HG02642 (cell line): ENCODE measurements at regions not wholly inside any gene's neighbourhood (a gene's known extent, or its start where the extent isn't known, plus 50 kb on each side); places are given as distances from the start of the nearest gene placed in this dataset.
"Not testable (repeated sequence)": the region's sequence is repeated elsewhere in the genome, so short reads cannot be mapped to it uniquely, and the experiment has no call there.

ENCODE experiments used
- ATAC-seq: cut with Tn5 transposase; IDR thresholded peaks from one replicate; pipeline ENCODE4 v1.9.1; 2021; ENCODE audit warnings: mild to moderate bottlenecking; ENCODE audit not compliant: unreplicated experiment, poor library complexity

DNA sequence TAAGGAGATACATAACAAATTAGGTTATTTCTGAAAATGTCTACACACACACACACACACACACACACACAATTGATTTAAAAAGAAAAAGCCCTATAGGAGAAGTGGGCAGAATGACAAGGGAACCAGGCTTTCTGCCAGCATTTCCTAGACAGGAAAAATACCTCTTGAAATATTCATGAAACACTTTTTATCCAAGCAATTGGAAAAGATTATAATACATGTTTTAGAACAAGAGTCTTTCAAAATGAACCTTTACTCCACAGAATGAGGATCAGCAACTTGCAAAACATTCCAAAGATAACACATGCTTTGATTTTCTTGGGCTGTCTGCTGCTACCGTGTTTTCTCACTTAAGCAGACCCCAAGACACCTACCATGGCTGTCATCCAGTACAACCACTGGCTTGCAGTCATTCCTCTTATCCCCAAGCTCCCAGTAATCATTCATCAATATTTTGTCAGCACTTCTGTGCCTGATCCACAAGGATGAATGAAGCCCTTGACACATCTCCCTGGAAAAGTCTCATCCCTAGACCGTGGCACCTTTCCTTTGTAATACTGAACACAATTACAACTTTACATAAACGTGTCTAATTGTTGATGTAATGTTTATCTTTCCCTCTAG lies 717.1 kb upstream of the ZNF608 start:
- ATAC-seq, result no peak

DNA sequence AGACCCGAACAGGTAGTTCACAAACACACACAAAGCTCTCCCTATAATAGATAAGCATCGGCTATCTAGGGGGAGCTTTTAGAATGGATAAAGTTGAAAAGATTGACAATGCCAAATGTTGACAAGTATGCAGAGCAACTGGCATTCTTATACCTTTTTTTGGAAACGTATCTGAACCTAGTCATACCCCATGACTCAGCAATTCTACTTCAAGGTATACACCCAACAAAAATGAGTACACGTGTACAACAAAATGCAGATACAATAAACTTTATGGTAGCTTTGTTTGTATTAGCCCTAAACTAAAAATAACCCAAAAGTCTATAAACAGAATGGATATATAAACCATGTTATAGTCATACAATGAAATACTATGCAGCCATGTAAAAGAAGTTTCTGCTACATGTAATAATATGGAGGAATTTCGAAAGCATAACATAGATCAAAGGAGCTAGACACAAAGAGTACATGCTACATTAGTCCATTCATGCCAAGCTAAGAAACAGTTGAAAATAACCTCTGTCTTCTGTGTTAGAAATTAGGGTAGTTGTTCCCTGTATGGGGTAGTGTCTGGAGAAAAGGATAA lies 718.5 kb upstream of the ZNF608 start:
- ATAC-seq, result no peak

GRCh38 chr5:125465703-125466102 lies 719.3 kb upstream of the ZNF608 start:
- no peak for ATAC-seq

DNA sequence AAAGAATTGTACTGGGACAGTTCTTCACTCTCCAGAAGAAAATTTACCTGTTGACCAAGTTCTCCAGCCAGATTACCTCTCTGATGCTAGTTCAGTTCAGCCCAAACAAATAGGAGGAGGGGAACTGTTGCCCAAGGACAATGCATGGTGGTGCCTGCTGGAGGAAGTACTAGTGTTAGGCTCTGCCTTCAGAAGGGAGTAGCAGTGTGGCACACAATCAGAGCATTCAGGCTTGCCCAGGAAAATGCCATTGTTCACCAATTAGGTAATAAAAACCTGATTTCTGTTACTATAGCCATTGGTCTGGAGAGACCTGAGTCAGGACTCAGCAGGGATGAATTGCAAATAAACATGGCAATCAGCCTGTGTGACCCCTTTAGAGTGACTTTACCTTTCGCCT lies 720.8 kb upstream of the ZNF608 start:
- ATAC-seq, result no peak

DNA sequence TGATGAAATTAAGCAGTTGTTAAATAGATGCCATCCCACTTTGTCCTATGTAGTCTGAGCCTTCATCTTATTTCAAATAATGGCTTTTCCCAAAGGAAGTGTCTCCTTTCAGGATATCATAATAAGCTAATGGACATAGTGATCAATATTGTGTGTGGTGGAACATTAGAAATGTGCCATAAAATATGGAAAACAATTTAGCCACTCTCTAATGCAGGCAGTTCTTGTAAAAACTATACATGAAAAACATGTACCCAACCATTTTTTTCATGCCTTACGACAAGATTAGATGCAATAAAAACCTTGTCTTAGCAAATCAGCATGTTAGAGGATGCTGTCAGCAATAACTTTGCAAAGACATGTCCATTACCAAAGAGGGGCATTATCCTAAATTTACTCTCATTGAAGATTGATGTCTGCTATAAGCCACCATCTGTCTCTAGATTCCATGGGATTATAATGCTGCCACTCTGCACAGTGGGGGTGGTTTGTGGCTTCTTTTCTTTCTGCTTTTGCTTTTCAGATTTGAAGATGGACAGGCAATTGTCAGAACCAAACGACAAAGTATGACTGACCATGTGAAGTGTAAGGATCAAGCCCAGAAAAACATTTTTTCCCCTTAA lies 724.0 kb upstream of the ZNF608 start:
- ATAC-seq, result no peak

- ATAC-seq, result no peak
These were observed 730.6 kb upstream of the ZNF608 start for GRCh38 chr5:125476901-125477585.

DNA sequence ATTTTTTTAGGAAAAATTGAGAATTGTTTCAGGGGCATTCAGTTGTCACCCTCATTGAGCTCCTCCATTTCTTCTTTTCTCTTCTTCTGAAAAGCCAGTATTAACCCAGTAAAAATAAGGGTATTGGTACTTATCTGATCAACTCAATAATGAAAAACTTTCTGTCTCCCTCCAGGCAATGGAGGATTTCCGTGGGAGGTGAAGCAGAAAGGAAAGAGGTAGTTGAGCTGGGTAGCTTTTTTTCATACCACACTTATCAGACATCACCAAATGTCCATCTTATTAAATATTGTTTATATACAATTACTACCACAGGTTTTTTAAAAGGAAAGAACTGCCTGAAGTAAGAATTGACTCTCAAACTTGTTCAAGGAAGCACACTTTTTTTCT lies 731.1 kb upstream of the ZNF608 start:
- no peak for ATAC-seq

- ATAC-seq, result no peak
These were observed 732.2 kb upstream of the ZNF608 start for GRCh38 chr5:125478599-125478998.

DNA sequence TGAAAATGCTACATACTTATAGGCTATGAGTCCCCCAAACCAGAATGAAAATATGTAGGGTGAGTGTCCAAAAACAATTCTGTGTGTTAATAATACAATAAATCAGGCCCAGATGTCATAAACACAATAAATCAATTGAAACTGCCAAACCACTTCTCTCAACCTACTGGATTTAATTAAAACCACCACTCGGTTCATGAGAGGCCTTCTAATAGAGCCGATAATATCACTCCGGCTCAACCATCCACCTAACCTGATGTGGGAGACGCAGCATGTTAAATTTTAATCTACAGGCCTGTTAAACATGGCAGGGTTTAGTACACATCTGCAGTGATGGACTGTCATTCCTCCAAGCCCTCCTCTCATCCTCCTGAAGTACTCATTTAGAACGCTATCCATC lies 734.5 kb upstream of the ZNF608 start:
- ATAC-seq, result no peak

DNA sequence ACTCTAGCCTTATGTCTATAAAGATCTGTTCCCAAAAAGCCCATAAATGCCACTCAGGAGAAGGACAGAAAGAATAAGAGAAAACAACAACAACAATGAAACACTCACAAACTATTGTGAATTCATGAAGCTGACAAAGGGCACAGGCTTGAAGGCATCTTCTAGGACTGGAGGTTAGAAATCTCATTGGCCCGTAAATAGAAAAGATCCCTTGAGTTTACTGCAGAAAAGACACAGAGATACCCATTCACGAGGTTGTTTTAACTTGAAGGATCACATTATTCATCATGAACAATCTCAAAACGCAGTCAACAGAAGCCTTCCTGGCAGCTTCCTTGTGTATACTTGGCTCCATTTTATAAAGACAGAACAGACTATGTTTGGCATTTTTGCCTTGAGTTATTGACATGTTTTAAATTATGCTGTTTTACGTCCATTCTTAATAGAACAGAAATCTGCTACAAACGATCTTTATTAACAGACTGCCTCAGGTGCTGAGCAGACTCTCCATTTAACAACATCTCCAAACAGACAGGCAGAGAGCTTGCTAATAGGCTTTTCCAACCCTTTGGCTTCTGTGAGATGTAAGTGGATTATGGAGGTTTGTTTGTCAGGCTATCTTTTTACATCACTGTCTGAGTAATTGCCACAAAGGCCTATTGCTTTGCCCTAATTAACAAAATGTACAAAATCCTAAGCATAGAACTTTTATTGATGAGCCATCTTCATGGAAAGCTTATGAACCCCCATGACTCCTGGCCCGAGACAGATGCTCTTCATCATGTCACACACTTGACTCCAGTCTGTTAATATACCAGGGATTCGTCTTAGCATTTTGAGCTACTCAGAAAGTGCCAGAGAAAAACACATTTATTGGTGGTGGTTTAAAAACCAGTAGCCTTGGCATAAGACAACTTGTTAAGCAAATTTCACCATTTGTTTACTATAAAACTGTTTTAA lies 735.3 kb upstream of the ZNF608 start:
- ATAC-seq, result no peak

- no peak for ATAC-seq
These were observed 737.2 kb upstream of the ZNF608 start for GRCh38 chr5:125483609-125484008.

GRCh38 chr5:125484272-125484741 lies 737.9 kb upstream of the ZNF608 start:
- no peak for ATAC-seq

GRCh38 chr5:125484742-125485641 lies 738.6 kb upstream of the ZNF608 start:
- no peak for ATAC-seq

DNA sequence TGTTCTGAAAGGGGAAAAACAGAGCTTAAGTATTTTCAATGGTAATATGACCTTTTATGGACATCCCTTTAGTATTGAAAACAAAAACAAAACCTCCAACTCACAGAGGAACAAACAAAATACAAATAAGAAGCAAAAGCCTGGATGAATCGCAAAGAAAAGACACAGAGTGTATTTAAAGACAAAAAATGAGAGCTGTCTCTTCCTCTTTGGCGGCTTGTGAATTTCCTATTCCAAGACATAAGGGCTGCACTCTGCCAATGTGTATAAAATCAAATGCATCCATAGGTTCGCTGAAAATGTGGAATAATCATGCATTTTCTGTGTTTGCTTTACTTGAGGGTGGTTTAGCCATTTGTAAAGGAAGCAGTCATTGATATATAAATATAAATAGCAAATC lies 739.3 kb upstream of the ZNF608 start:
- no peak for ATAC-seq

- no peak for ATAC-seq
These were observed 740.2 kb upstream of the ZNF608 start for GRCh38 chr5:125486634-125487033.

- no peak for ATAC-seq
These were observed 740.8 kb upstream of the ZNF608 start for GRCh38 chr5:125487231-125487630.

DNA sequence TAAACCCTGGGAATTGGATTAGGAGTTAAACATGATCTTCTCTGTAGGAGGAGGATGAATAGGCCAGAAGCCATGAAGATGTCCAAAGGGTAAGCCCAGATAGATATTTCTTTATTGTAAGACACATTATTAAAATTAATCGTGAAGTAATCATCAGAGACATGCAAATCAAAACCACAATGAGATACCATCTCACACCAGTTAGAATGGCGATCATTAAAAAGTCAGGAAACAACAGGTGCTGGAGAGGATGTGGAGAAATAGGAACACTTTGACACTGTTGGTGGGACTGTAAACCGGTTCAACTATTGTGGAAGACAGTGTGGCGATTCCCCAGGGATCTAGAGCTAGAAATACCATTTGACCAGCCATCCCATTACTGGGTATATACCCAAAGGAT lies 741.2 kb upstream of the ZNF608 start:
- ATAC-seq, result not testable (repeated sequence)

DNA sequence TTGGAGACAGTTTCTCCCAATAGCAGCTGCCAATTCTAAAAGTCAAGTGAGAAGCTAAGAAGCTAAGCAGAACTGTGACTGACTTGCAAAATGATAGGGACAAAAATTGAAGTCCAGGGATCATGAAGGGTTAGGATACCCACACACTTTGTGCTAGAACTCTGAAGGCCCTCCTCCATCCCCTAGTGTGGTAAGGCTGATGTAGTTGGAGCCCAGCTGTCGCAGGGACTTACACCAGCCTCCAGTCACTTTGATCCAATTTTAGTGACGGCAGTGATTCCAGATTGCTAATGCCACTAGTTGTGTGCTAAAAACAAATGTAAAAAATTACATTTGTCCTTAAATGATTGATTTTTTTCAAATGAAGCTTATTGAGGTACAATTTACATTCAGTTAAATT lies 742.7 kb upstream of the ZNF608 start:
- no peak for ATAC-seq

GRCh38 chr5:125491986-125492492 lies 745.6 kb upstream of the ZNF608 start:
- ATAC-seq, result no peak
